Astrocyte (in vitro differentiated cells and primary cell): ENCODE measurements at regions not wholly inside any gene's neighbourhood (a gene's known extent, or its start where the extent isn't known, plus 50 kb on each side); places are given as distances from the start of the nearest gene placed in this dataset.

Source experiments
- DNase-seq: peaks from one replicate; pipeline ENCODE4 v3.0.0-alpha.2; 2010; ENCODE audit warnings: low read depth
- FAIRE-seq: peaks from 2 replicates; lab custom pipeline; 2011; peaks lifted over from hg19 to GRCh38; lab: Jason Lieb, UNC
- H2AFZ ChIP-seq: 2 replicates; pipeline ENCODE4 v1.6.0; 2012; ENCODE audit warnings: low read depth, low read length, inconsistent platforms
- H3K27ac ChIP-seq: 2 replicates; pipeline ENCODE4 v1.5.1; 2011; ENCODE audit warnings: low read depth, low read length, inconsistent platforms
- H3K27me3 ChIP-seq: 2 replicates; pipeline ENCODE4 v1.6.0; 2011; ENCODE audit warnings: low read length, inconsistent platforms; ENCODE audit not compliant: insufficient read depth
- H3K36me3 ChIP-seq: 2 replicates; pipeline ENCODE4 v1.5.1; 2011; ENCODE audit warnings: low read length, inconsistent platforms; ENCODE audit not compliant: insufficient read depth
- H3K4me1 ChIP-seq: 2 replicates; pipeline ENCODE4 v1.5.1; 2011; ENCODE audit warnings: low read length, inconsistent platforms; ENCODE audit not compliant: insufficient read depth
- H3K4me2 ChIP-seq: 2 replicates; pipeline ENCODE4 v1.6.0; 2012; ENCODE audit warnings: low read length, inconsistent platforms
- H3K4me3 ChIP-seq: 2 replicates; pipeline ENCODE4 v1.5.1; 2011; ENCODE audit warnings: low read depth, mild to moderate bottlenecking, low read length, inconsistent platforms; ENCODE audit not compliant: insufficient read depth
- H3K79me2 ChIP-seq: 2 replicates; pipeline ENCODE4 v1.6.0; 2012; ENCODE audit warnings: mild to moderate bottlenecking, low read length, inconsistent platforms; ENCODE audit not compliant: insufficient read depth
- H3K9ac ChIP-seq: 2 replicates; pipeline ENCODE4 v1.6.0; 2012; ENCODE audit warnings: mild to moderate bottlenecking, low read length, inconsistent platforms
- H3K9me3 ChIP-seq: 2 replicates; pipeline ENCODE4 v1.5.1; 2012; ENCODE audit warnings: low read depth, mild to moderate bottlenecking, low read length, inconsistent platforms; ENCODE audit not compliant: insufficient read depth
- H4K20me1 ChIP-seq: 2 replicates; pipeline ENCODE4 v1.6.0; 2012; ENCODE audit warnings: low read length, inconsistent platforms; ENCODE audit not compliant: insufficient read depth
- H3K27ac Mint-ChIP-seq: one replicate; pipeline ENCODE4 v1.8.0; 2021; ENCODE audit warnings: mild to moderate bottlenecking, mixed read lengths; ENCODE audit not compliant: unreplicated experiment
- H3K27me3 Mint-ChIP-seq: one replicate; pipeline ENCODE4 v1.8.0; 2021; ENCODE audit warnings: low read depth, mixed read lengths; ENCODE audit not compliant: unreplicated experiment
- H3K36me3 Mint-ChIP-seq: one replicate; pipeline ENCODE4 v1.8.0; 2021; ENCODE audit warnings: low read depth, mixed read lengths; ENCODE audit not compliant: unreplicated experiment
- H3K4me1 Mint-ChIP-seq: one replicate; pipeline ENCODE4 v1.8.0; 2021; ENCODE audit warnings: low read depth, mixed read lengths; ENCODE audit not compliant: unreplicated experiment
- H3K4me3 Mint-ChIP-seq: one replicate; pipeline ENCODE4 v1.8.0; 2021; ENCODE audit warnings: mild to moderate bottlenecking, moderate library complexity, mixed read lengths; ENCODE audit not compliant: unreplicated experiment
- H3K9me3 Mint-ChIP-seq: one replicate; pipeline ENCODE4 v1.8.0; 2021; ENCODE audit warnings: mild to moderate bottlenecking, mixed read lengths; ENCODE audit not compliant: unreplicated experiment
- CTCF ChIP-seq: IDR thresholded peaks from 2 replicates; pipeline ENCODE4 v1.5.1; 2011; ENCODE audit warnings: low read depth, mild to moderate bottlenecking, inconsistent platforms, low read length, moderate library complexity; ENCODE audit not compliant: insufficient read depth
- EZH2 ChIP-seq: IDR thresholded peaks from 2 replicates; pipeline ENCODE4 v1.6.1; 2012; ENCODE audit warnings: mild to moderate bottlenecking, low read length, inconsistent platforms; ENCODE audit not compliant: insufficient read depth

GRCh38 chr6:22361576-22361975 lies 64.7 kb upstream of the PRL start:
- H3K9ac ChIP-seq, result no peak overlapping the region
- H3K4me1 Mint-ChIP-seq, result peaks cover 9% of the 10 kb centered on the region
- no peaks in the 10 kb centered on the region for H4K20me1 ChIP-seq
- no peaks in the 10 kb centered on the region for H3K27me3 ChIP-seq
- no peaks in the 10 kb centered on the region for H3K9me3 ChIP-seq
- H3K36me3 Mint-ChIP-seq, result no peaks in the 10 kb centered on the region
- H3K79me2 ChIP-seq, result no peaks in the 10 kb centered on the region
- FAIRE-seq, result no peak
- H3K4me2 ChIP-seq, result no peak overlapping the region
- no peaks in the 10 kb centered on the region for H3K27me3 Mint-ChIP-seq
- TF ChIP-seq CTCF (no peak), EZH2 (no peak)
- H3K36me3 ChIP-seq, result no peaks in the 10 kb centered on the region
- no peaks in the 10 kb centered on the region for H3K4me1 ChIP-seq
- H2AFZ ChIP-seq, result no peak overlapping the region
- H3K9me3 Mint-ChIP-seq, result no peaks in the 10 kb centered on the region
- no peak overlapping the region for H3K4me3 Mint-ChIP-seq
- H3K4me3 ChIP-seq, result no peak overlapping the region
- H3K27ac ChIP-seq, result no peak overlapping the region
- no peak for DNase-seq
- H3K27ac Mint-ChIP-seq, result no peak overlapping the region

GRCh38 chr6:22362361-22362760 lies 65.5 kb upstream of the PRL start:
- H3K4me1 Mint-ChIP-seq, result peaks cover 14% of the 10 kb centered on the region
- no peak overlapping the region for H3K4me3 ChIP-seq
- no peaks in the 10 kb centered on the region for H3K27me3 ChIP-seq
- no peaks in the 10 kb centered on the region for H3K9me3 Mint-ChIP-seq
- H3K9me3 ChIP-seq, result no peaks in the 10 kb centered on the region
- H3K4me2 ChIP-seq, result no peak overlapping the region
- TF ChIP-seq EZH2 (no peak), CTCF (no peak)
- no peak for FAIRE-seq
- H2AFZ ChIP-seq, result no peak overlapping the region
- H3K9ac ChIP-seq, result no peak overlapping the region
- no peak for DNase-seq
- no peaks in the 10 kb centered on the region for H4K20me1 ChIP-seq
- H3K79me2 ChIP-seq, result no peaks in the 10 kb centered on the region
- H3K27ac Mint-ChIP-seq, result no peak overlapping the region
- H3K36me3 Mint-ChIP-seq, result no peaks in the 10 kb centered on the region
- H3K4me1 ChIP-seq, result peaks cover 4% of the 10 kb centered on the region
- H3K36me3 ChIP-seq, result no peaks in the 10 kb centered on the region
- H3K4me3 Mint-ChIP-seq, result no peak overlapping the region
- H3K27me3 Mint-ChIP-seq, result no peaks in the 10 kb centered on the region
- H3K27ac ChIP-seq, result no peak overlapping the region

- H4K20me1 ChIP-seq, result no peaks in the 10 kb centered on the region
- H3K9ac ChIP-seq, result no peak overlapping the region
- H3K4me1 ChIP-seq, result peaks cover 8% of the 10 kb centered on the region
- no peaks in the 10 kb centered on the region for H3K27me3 Mint-ChIP-seq
- TF ChIP-seq CTCF, result no peak
- no peak overlapping the region for H3K27ac Mint-ChIP-seq
- H3K27ac ChIP-seq, result no peak overlapping the region
- peak overlapping the region; percentile 10 for H2AFZ ChIP-seq
- no peaks in the 10 kb centered on the region for H3K79me2 ChIP-seq
- H3K36me3 Mint-ChIP-seq, result no peaks in the 10 kb centered on the region
- no peak overlapping the region for H3K4me3 ChIP-seq
- peak overlapping the region; percentile 28 for H3K4me2 ChIP-seq
- no peak overlapping the region for H3K4me3 Mint-ChIP-seq
- no peaks in the 10 kb centered on the region for H3K9me3 Mint-ChIP-seq
- no peaks in the 10 kb centered on the region for H3K27me3 ChIP-seq
- no peaks in the 10 kb centered on the region for H3K36me3 ChIP-seq
- H3K4me1 Mint-ChIP-seq, result peaks cover 16% of the 10 kb centered on the region
- no peak for DNase-seq
- FAIRE-seq, result no peak
- no peaks in the 10 kb centered on the region for H3K9me3 ChIP-seq
Measured at GRCh38 chr6:22363166-22363713, 66.4 kb upstream of the PRL start.
